Kidney (tissue), 13 donors: ENCODE measurements at regions not wholly inside any gene's neighbourhood (a gene's known extent, or its start where the extent isn't known, plus 50 kb on each side); places are given as distances from the start of the nearest gene placed in this dataset.

Source experiments
- DNase-seq, 5 donors: peaks; one replicate each; pipeline ENCODE4 v3.0.0-alpha.2; 2013 to 2020
- FAIRE-seq: peaks from 2 replicates; lab custom pipeline; 2012; peaks lifted over from hg19 to GRCh38; lab: Jason Lieb, UNC
- H3K27ac ChIP-seq, 2 donors: one replicate each; pipeline ENCODE4 v1.7.0; 2013; ENCODE audit warnings: low read depth in 2 of 2, low read length in 2 of 2, inconsistent platforms in 1 of 2
- H3K27me3 ChIP-seq: one replicate; pipeline ENCODE4 v1.7.1; 2013; ENCODE audit warnings: low read length, inconsistent platforms; ENCODE audit not compliant: control insufficient read depth, insufficient read depth
- H3K36me3 ChIP-seq, 3 donors: one replicate each; pipeline versions ENCODE4 v1.7.0 to v1.7.1; 2013; ENCODE audit warnings: low read length in 3 of 3, control low read depth in 1 of 3, inconsistent platforms in 1 of 3; ENCODE audit not compliant: insufficient read depth in 3 of 3, control insufficient read depth in 2 of 3
- H3K4me1 ChIP-seq, 3 donors: one replicate each; pipeline versions ENCODE4 v1.7.0 to v1.7.1; 2013; ENCODE audit warnings: low read length in 3 of 3, inconsistent platforms in 1 of 3, low read depth in 1 of 3; ENCODE audit not compliant: control insufficient read depth in 2 of 3, insufficient read depth in 2 of 3
- H3K4me3 ChIP-seq, 3 donors: one replicate each; pipeline versions ENCODE4 v1.7.0 to v1.8.1; 2013; ENCODE audit warnings: low read length in 3 of 3, control low read depth in 1 of 3, inconsistent platforms in 1 of 3
- H3K9ac ChIP-seq, 3 donors: one replicate each; pipeline versions ENCODE4 v1.7.0 to v1.7.1; 2013; ENCODE audit warnings: low read length in 3 of 3, control low read depth in 1 of 3, inconsistent platforms in 1 of 3
- H3K9me3 ChIP-seq, 3 donors: one replicate each; pipeline versions ENCODE4 v1.7.0 to v1.7.1; 2013; ENCODE audit warnings: low read length in 3 of 3, control low read depth in 1 of 3, inconsistent platforms in 1 of 3; ENCODE audit not compliant: control insufficient read depth in 2 of 3, insufficient read depth in 1 of 3
- CTCF ChIP-seq: IDR thresholded peaks from 3 replicates; pipeline ENCODE4 v1.5.1; 2012; ENCODE audit warnings: mild to moderate bottlenecking, moderate library complexity, borderline replicate concordance; ENCODE audit not compliant: insufficient read depth; ENCODE audit errors: extremely low read depth
- intact Hi-C: fragments of 100-400 bp; cut with DNase I; formaldehyde crosslinking; loops from one replicate; pipeline ENCODE4 v1.11.1; 2022
- donor health status: control.
- donor health status: control.
- donor health status: control.
- donor health status: control.
- donor health status: control.
- donor health status: DM: yes; HTN: yes; CAD: no.
- donor health status: Normal renal cell carcinoma (clear cell type).

DNA sequence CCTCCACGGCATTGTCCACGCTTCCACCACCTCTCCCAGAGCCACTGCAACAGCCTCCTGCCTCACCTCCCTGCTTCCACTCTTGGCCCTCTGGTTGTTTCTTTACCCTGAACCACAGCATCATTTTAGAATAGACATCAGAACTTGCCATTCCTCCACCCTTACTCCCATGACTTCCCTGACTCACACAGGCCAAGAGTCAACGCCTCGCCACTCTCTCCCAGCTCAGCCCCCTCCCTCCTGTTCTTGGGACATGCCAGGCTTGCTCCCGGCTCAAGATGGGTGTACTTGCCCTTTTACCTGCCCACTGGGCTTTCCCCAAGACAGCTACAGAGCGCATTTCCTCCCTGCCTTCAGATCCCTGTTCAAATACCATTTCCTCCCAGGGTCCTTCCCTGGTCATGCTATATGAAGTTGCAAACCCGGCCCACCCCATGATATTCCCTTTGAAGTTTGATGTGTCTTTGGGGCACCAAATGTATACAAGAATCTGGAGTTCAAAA is 429.1 kb downstream of the RPS24 start:
- no peak overlapping the region for H3K27ac ChIP-seq
- no peaks in the 10 kb centered on the region for H3K36me3 ChIP-seq
- peaks cover 0 to 4% (median 0%) of the 10 kb centered on the region in 3 donors for H3K4me1 ChIP-seq
- H3K9me3 ChIP-seq, result no peaks in the 10 kb centered on the region
- H3K9ac ChIP-seq, result no peak overlapping the region
- DNase-seq, result peak in 1 of 5 donors; percentile 24
- H3K27me3 ChIP-seq, result no peaks in the 10 kb centered on the region
- FAIRE-seq, result no peak
- no peak for TF ChIP-seq CTCF
- no peak overlapping the region for H3K4me3 ChIP-seq
- intact Hi-C loops, result no loop called here

- Histone ChIP-seq H3K4me3 (no peak overlapping the region), H3K4me1 (peaks cover 0 to 4% (median 0%) of the 10 kb centered on the region in 3 donors), H3K27me3 (no peaks in the 10 kb centered on the region), H3K36me3 (no peaks in the 10 kb centered on the region), H3K9me3 (no peaks in the 10 kb centered on the region), H3K27ac (no peak overlapping the region), H3K9ac (no peak overlapping the region)
- no peak for DNase-seq
- intact Hi-C loops, result no loop called here
- FAIRE-seq, result no peak
- no peak for TF ChIP-seq CTCF
These were observed 430.6 kb downstream of the RPS24 start for GRCh38 chr10:78464118-78464855.

DNA sequence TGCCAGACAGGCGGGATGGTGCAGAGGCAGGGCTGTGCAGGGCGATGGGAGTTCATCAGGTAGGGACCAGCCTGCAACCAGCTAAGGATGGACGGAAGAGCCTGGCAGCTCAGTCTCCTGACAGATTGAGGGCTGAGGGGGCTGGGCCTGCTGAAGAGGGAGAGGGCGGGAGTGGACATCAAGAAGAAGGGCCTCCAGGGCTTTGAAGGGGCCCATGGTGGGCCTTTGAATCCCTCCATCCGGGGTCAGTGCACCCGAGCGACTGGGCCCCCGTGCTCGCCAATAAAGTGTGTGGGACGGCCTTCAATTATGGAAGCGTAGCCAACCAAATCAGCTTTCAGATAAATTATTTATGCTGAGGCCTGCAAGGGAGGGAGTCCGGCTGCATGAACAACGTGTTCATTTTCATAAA is 431.2 kb downstream of the RPS24 start:
- no peak overlapping the region for H3K4me3 ChIP-seq
- H3K9me3 ChIP-seq, result no peaks in the 10 kb centered on the region
- peaks cover 0 to 4% (median 0%) of the 10 kb centered on the region in 3 donors for H3K4me1 ChIP-seq
- H3K27me3 ChIP-seq, result no peaks in the 10 kb centered on the region
- TF ChIP-seq CTCF, result no peak
- FAIRE-seq (no peak), DNase-seq (peak in 4 of 5 donors; percentile 81 to 91 (median 82))
- no peaks in the 10 kb centered on the region for H3K36me3 ChIP-seq
- H3K9ac ChIP-seq, result no peak overlapping the region
- intact Hi-C loops, result no loop called here
- H3K27ac ChIP-seq, result no peak overlapping the region
